Liver (tissue), 7 donors: ENCODE measurements at regions not wholly inside any gene's neighbourhood (a gene's known extent, or its start where the extent isn't known, plus 50 kb on each side); places are given as distances from the start of the nearest gene placed in this dataset.
"Not testable (repeated sequence)": the region's sequence is repeated elsewhere in the genome, so short reads cannot be mapped to it uniquely, and the experiment has no call there.

Experiments used
- DNase-seq: peaks from one replicate; pipeline ENCODE4 v3.0.0-alpha.2; 2017; ENCODE audit warnings: low spot score
- H3K27ac ChIP-seq, 2 donors: one replicate each; pipeline ENCODE4 v1.7.0; 2013; ENCODE audit warnings: inconsistent platforms in 2 of 2, low read length in 2 of 2, control low read depth in 1 of 2, low read depth in 1 of 2, mild to moderate bottlenecking in 1 of 2
- H3K27me3 ChIP-seq, 4 donors: one replicate each; pipeline versions ENCODE4 v1.6.1 to v1.7.0; 2013; ENCODE audit warnings: low read length in 3 of 4, inconsistent platforms in 1 of 4, mild to moderate bottlenecking in 1 of 4, moderate library complexity in 1 of 4; ENCODE audit not compliant: control insufficient read depth in 4 of 4, insufficient read depth in 4 of 4
- H3K36me3 ChIP-seq, 4 donors: one replicate each; pipeline versions ENCODE4 v1.6.1 to v1.7.0; 2013; ENCODE audit warnings: low read length in 3 of 4, mild to moderate bottlenecking in 3 of 4, low read depth in 1 of 4, moderate library complexity in 1 of 4; ENCODE audit not compliant: control insufficient read depth in 4 of 4, insufficient read depth in 3 of 4
- H3K4me1 ChIP-seq, 4 donors: one replicate each; pipeline versions ENCODE4 v1.6.1 to v1.7.0; 2013; ENCODE audit warnings: low read length in 3 of 4, mild to moderate bottlenecking in 3 of 4, moderate library complexity in 1 of 4; ENCODE audit not compliant: control insufficient read depth in 4 of 4, insufficient read depth in 4 of 4
- H3K4me3 ChIP-seq, 3 donors: one replicate each; pipeline versions ENCODE4 v1.6.1 to v1.7.0; 2013; ENCODE audit warnings: low read length in 3 of 3, control low read depth in 1 of 3, low read depth in 1 of 3, mild to moderate bottlenecking in 1 of 3
- H3K9ac ChIP-seq, 2 donors: one replicate each; pipeline ENCODE4 v1.7.0; 2013; ENCODE audit warnings: low read length in 2 of 2, mild to moderate bottlenecking in 2 of 2, moderate library complexity in 2 of 2, control low read depth in 1 of 2, low read depth in 1 of 2
- H3K9me3 ChIP-seq, 4 donors: one replicate each; pipeline versions ENCODE4 v1.6.1 to v1.7.0; 2013; ENCODE audit warnings: low read length in 3 of 4; ENCODE audit not compliant: control insufficient read depth in 4 of 4
- EGR1 ChIP-seq, 2 donors: IDR thresholded peaks; 2 replicates each; pipeline ENCODE4 v1.6.1; 2016 to 2018; ENCODE audit warnings: antibody characterized with exemption in 2 of 2, low read depth in 2 of 2
- GABPA ChIP-seq, 2 donors: IDR thresholded peaks in 1 of 2; conservative IDR thresholded peaks in 1 of 2; 2 replicates each; pipeline ENCODE4 v1.6.1; 2016; ENCODE audit warnings: antibody characterized with exemption in 2 of 2, mild to moderate bottlenecking in 1 of 2, moderate library complexity in 1 of 2
- HNF4G ChIP-seq: IDR thresholded peaks from 2 replicates; pipeline ENCODE4 v1.6.1; 2016; ENCODE audit warnings: antibody characterized with exemption
- JUND ChIP-seq, 2 donors: IDR thresholded peaks; 2 replicates each; pipeline ENCODE4 v1.6.1; 2016; ENCODE audit warnings: antibody characterized with exemption in 2 of 2
- NR2F2 ChIP-seq: IDR thresholded peaks from 2 replicates; pipeline ENCODE4 v1.6.1; 2016; ENCODE audit warnings: antibody characterized with exemption
- RAD21 ChIP-seq, 2 donors: IDR thresholded peaks; 2 replicates each; pipeline ENCODE4 v1.6.1; 2016; ENCODE audit warnings: antibody characterized with exemption in 2 of 2, mild to moderate bottlenecking in 2 of 2
- RXRA ChIP-seq, 2 donors: IDR thresholded peaks; 2 replicates each; pipeline ENCODE4 v1.6.1; 2017 to 2018; ENCODE audit warnings: antibody characterized with exemption in 2 of 2, mild to moderate bottlenecking in 1 of 2
- SP1 ChIP-seq: IDR thresholded peaks from 2 replicates; pipeline ENCODE4 v1.6.1; 2018; ENCODE audit warnings: antibody characterized with exemption, mild to moderate bottlenecking
- TAF1 ChIP-seq: conservative IDR thresholded peaks from 2 replicates; pipeline ENCODE4 v1.6.1; 2016; ENCODE audit warnings: antibody characterized with exemption, mild to moderate bottlenecking
- YY1 ChIP-seq: IDR thresholded peaks from 2 replicates; pipeline ENCODE4 v1.6.1; 2016; ENCODE audit warnings: antibody characterized with exemption, mild to moderate bottlenecking
- ZBTB33 ChIP-seq: IDR thresholded peaks from 2 replicates; pipeline ENCODE4 v1.6.1; 2016; ENCODE audit warnings: antibody characterized with exemption
- WGBS: extraction: QIAGEN DNeasy Blood & Tissue Kit; methylation state at CpG from one replicate; pipeline ENCODE4 v1.1.7; 2013; 5-methylcytosine and 5-hydroxymethylcytosine counted together
- TF ChIP-seq, protein P1 (sequence below): IDR thresholded peaks from 2 replicates; pipeline ENCODE4 v1.6.1; 2016; ENCODE audit warnings: antibody characterized with exemption, mild to moderate bottlenecking
- donor health status: healthy.
- donor health status: healthy.
- donor health status: healthy.
- donor health status: healthy.

DNA sequence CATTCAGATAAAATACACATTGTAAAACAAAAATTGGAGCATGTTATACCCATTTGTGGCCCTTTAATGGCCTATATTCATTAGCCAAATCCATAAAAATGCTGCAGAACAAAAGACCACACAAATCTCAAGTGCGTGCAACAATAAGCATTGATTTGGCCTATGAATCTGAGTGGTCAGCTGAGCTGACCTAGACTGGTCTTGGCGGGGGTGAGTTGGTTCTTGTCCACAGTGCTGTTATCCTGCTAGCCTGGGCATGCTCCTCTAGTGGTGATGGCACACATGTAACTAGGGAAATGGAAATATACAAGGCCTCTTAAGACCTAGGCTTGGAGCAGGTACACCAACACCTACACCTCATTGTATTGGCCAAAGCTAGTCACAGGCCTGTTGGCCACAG is 122.2 kb upstream of the TBCA start:
- Histone ChIP-seq H3K9ac (no peak overlapping the region), H3K4me3 (no peak overlapping the region), H3K36me3 (no peaks in the 10 kb centered on the region), H3K9me3 (no peaks in the 10 kb centered on the region), H3K27ac (no peak overlapping the region), H3K4me1 (no peaks in the 10 kb centered on the region), H3K27me3 (no peaks in the 10 kb centered on the region)
- no peak for DNase-seq
- 94% methylated on average over 2 of the region's 2 CpGs for WGBS
- no peak for TF ChIP-seq TAF1
- TF ChIP-seq NR2F2 = no peak
- no peak for TF ChIP-seq EGR1 (IDR thresholded peaks at IDR 0.05; ENCODE audit: low read depth in 2 of 2)
- no peak for TF ChIP-seq RAD21 (IDR thresholded peaks at IDR 0.05)
- TF ChIP-seq HNF4G = no peak
- TF ChIP-seq GABPA (IDR thresholded peaks at IDR 0.05 in 1 of 2, conservative IDR thresholded peaks at IDR 0.05 in 1 of 2) = no peak
- TF ChIP-seq ZBTB33 = no peak

DNA sequence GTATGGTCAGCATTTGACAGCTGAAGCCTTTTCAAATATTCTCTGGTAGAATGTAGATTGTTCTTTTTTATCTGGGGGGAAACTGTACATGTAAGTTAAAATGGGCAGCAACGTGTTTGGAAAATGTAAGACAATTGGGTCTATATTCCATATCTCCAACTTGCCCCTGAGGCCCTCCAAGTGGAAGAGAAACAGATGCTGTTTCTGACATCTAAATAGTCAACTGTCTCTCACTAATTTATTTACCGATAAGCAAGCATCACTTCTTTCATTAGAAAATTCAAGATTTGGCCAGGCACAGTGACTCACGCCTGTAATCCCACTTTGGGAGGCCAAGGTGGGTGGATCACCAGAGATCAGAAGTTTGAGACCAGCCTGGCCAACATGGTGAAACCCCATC is 120.2 kb upstream of the TBCA start:
- H3K9ac ChIP-seq = no peak overlapping the region

GRCh38 chr5:77894103-77894502 is 118.0 kb upstream of the TBCA start:
- not testable (repeated sequence) for H3K9me3 ChIP-seq, H3K27me3 ChIP-seq, DNase-seq, H3K4me1 ChIP-seq, H3K36me3 ChIP-seq, H3K4me3 ChIP-seq, H3K27ac ChIP-seq, H3K9ac ChIP-seq
- 93% methylated on average over 5 of the region's 5 CpGs for WGBS

More for the DNA sequence above, 120.2 kb upstream of the TBCA start:
- DNase-seq = no peak
- Histone ChIP-seq H3K4me1 (no peaks in the 10 kb centered on the region), H3K9me3 (no peaks in the 10 kb centered on the region), H3K36me3 (no peaks in the 10 kb centered on the region), H3K27me3 (no peaks in the 10 kb centered on the region), H3K4me3 (no peak overlapping the region), H3K27ac (no peak overlapping the region)
- 94% methylated on average over 3 of the region's 3 CpGs for WGBS
- TF ChIP-seq TAF1 = no peak
- no peak for TF ChIP-seq YY1
- TF ChIP-seq SP1 = no peak
- TF ChIP-seq, protein P1, sequence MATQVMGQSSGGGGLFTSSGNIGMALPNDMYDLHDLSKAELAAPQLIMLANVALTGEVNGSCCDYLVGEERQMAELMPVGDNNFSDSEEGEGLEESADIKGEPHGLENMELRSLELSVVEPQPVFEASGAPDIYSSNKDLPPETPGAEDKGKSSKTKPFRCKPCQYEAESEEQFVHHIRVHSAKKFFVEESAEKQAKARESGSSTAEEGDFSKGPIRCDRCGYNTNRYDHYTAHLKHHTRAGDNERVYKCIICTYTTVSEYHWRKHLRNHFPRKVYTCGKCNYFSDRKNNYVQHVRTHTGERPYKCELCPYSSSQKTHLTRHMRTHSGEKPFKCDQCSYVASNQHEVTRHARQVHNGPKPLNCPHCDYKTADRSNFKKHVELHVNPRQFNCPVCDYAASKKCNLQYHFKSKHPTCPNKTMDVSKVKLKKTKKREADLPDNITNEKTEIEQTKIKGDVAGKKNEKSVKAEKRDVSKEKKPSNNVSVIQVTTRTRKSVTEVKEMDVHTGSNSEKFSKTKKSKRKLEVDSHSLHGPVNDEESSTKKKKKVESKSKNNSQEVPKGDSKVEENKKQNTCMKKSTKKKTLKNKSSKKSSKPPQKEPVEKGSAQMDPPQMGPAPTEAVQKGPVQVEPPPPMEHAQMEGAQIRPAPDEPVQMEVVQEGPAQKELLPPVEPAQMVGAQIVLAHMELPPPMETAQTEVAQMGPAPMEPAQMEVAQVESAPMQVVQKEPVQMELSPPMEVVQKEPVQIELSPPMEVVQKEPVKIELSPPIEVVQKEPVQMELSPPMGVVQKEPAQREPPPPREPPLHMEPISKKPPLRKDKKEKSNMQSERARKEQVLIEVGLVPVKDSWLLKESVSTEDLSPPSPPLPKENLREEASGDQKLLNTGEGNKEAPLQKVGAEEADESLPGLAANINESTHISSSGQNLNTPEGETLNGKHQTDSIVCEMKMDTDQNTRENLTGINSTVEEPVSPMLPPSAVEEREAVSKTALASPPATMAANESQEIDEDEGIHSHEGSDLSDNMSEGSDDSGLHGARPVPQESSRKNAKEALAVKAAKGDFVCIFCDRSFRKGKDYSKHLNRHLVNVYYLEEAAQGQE = no peak
- no peak for TF ChIP-seq RXRA (IDR thresholded peaks at IDR 0.05)
- no peak for TF ChIP-seq JUND (IDR thresholded peaks at IDR 0.05)
- TF ChIP-seq RAD21 (IDR thresholded peaks at IDR 0.05) = no peak
